Fibroblast of lung (primary cell): ENCODE measurements at regions not wholly inside any gene's neighbourhood (a gene's known extent, or its start where the extent isn't known, plus 50 kb on each side); places are given as distances from the start of the nearest gene placed in this dataset.
"Not testable (repeated sequence)": the region's sequence is repeated elsewhere in the genome, so short reads cannot be mapped to it uniquely, and the experiment has no call there.

ENCODE experiments used
- DNase-seq, 2 donors: peaks; one replicate each; pipeline versions ENCODE4 v3.0.0 to v3.0.0-alpha.2; 2010; ENCODE audit warnings: low read depth in 2 of 2
- H2AFZ ChIP-seq: 2 replicates; pipeline ENCODE4 v1.5.1; 2012; ENCODE audit warnings: low read length, control low read depth, inconsistent platforms
- H3K27ac ChIP-seq: 2 replicates; pipeline ENCODE4 v1.5.1; 2011; ENCODE audit warnings: low read length, control low read depth; ENCODE audit not compliant: insufficient read depth
- H3K27me3 ChIP-seq: 2 replicates; pipeline ENCODE4 v1.5.1; 2011; ENCODE audit warnings: mild to moderate bottlenecking, low read length; ENCODE audit not compliant: control insufficient read depth, insufficient read depth
- H3K36me3 ChIP-seq: 2 replicates; pipeline ENCODE4 v1.5.1; 2011; ENCODE audit warnings: low read length; ENCODE audit not compliant: control insufficient read depth, insufficient read depth
- H3K4me1 ChIP-seq: 2 replicates; pipeline ENCODE4 v1.5.1; 2011; ENCODE audit warnings: low read length; ENCODE audit not compliant: control insufficient read depth, insufficient read depth; ENCODE audit errors: extremely low read depth
- H3K4me2 ChIP-seq: 2 replicates; pipeline ENCODE4 v1.5.1; 2011; ENCODE audit warnings: low read length, control low read depth; ENCODE audit not compliant: insufficient read depth; ENCODE audit errors: extremely low read depth
- H3K4me3 ChIP-seq, 4 experiments: fragments of 200-600 bp in 1 of 4; sonication (generic) in 1 of 4; replicated peaks in 1 of 4; 2 replicates each; pipeline ENCODE4 v1.5.1; 2011 to 2016; ENCODE audit warnings: low read length in 4 of 4, low read depth in 3 of 4, mild to moderate bottlenecking in 3 of 4, control low read depth in 2 of 4, inconsistent platforms in 1 of 4, mixed read lengths in 1 of 4; ENCODE audit not compliant: insufficient read depth in 1 of 4; ENCODE audit errors: control extremely low read depth in 1 of 4
- H3K79me2 ChIP-seq: 2 replicates; pipeline ENCODE4 v1.5.1; 2012; ENCODE audit warnings: mild to moderate bottlenecking, low read length, inconsistent platforms; ENCODE audit not compliant: control insufficient read depth, insufficient read depth
- H3K9ac ChIP-seq: 2 replicates; pipeline ENCODE4 v1.5.1; 2011; ENCODE audit warnings: mild to moderate bottlenecking, low read length, control low read depth; ENCODE audit not compliant: insufficient read depth
- H3K9me3 ChIP-seq: 2 replicates; pipeline ENCODE4 v1.5.1; 2012; ENCODE audit warnings: low read depth, low read length; ENCODE audit not compliant: control insufficient read depth, insufficient read depth
- H4K20me1 ChIP-seq: 2 replicates; pipeline ENCODE4 v1.5.1; 2011; ENCODE audit warnings: low read length; ENCODE audit not compliant: control insufficient read depth, insufficient read depth; ENCODE audit errors: extremely low read depth
- EZH2 ChIP-seq: IDR thresholded peaks from 2 replicates; pipeline ENCODE4 v1.5.1; 2012; ENCODE audit warnings: low read length, control low read depth, mild to moderate bottlenecking; ENCODE audit errors: missing control alignments
- TF ChIP-seq, protein P1 (sequence below), 2 donors: IDR thresholded peaks in 1 of 2; conservative IDR thresholded peaks in 1 of 2; 1 replicate in 1 of 2; 2 replicates in 1 of 2; pipeline ENCODE4 v1.5.1; 2011 to 2012; ENCODE audit warnings: low read length in 2 of 2, control low read depth in 1 of 2, inconsistent platforms in 1 of 2, low read depth in 1 of 2, mild to moderate bottlenecking in 1 of 2

DNA sequence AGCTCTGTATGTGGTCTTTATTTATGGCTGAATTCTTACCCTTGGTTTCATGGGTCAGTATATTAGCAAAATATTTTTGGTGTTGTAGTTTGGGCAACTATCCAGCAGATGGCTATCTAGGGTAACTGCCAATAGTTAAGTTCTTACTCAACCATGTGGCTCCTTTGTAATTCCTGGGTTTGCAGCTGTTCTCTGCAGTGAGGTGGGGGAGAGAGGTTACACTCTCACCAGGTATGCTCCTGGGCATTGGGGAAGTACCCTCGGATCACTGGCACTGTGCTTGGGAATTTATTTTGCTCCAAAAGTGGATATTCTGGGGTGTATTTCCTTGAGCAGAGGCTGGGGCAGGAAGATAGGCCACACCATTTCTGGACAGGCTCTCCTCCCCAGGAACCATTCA lies 436.7 kb upstream of the TMPRSS15 start:
- TF ChIP-seq, protein P1, sequence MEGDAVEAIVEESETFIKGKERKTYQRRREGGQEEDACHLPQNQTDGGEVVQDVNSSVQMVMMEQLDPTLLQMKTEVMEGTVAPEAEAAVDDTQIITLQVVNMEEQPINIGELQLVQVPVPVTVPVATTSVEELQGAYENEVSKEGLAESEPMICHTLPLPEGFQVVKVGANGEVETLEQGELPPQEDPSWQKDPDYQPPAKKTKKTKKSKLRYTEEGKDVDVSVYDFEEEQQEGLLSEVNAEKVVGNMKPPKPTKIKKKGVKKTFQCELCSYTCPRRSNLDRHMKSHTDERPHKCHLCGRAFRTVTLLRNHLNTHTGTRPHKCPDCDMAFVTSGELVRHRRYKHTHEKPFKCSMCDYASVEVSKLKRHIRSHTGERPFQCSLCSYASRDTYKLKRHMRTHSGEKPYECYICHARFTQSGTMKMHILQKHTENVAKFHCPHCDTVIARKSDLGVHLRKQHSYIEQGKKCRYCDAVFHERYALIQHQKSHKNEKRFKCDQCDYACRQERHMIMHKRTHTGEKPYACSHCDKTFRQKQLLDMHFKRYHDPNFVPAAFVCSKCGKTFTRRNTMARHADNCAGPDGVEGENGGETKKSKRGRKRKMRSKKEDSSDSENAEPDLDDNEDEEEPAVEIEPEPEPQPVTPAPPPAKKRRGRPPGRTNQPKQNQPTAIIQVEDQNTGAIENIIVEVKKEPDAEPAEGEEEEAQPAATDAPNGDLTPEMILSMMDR (conservative IDR thresholded peaks at IDR 0.05 in 1 of 2, IDR thresholded peaks at IDR 0.05 in 1 of 2; ENCODE audit: low read depth in 1 of 2, low read length in 2 of 2): peak in 1 of 2 donors; percentile 2
- TF ChIP-seq EZH2: no peak
- no peak overlapping the region for H2AFZ ChIP-seq
- H3K36me3 ChIP-seq: no peaks in the 10 kb centered on the region
- no peak overlapping the region for H3K9ac ChIP-seq
- no peaks in the 10 kb centered on the region for H3K9me3 ChIP-seq
- no peak overlapping the region for H3K4me3 ChIP-seq
- H3K79me2 ChIP-seq: no peaks in the 10 kb centered on the region
- H3K4me1 ChIP-seq: no peaks in the 10 kb centered on the region
- no peak overlapping the region for H3K4me2 ChIP-seq
- no peak overlapping the region for H3K27ac ChIP-seq
- DNase-seq: peak in 1 of 2 donors; percentile 0
- H3K27me3 ChIP-seq: no peaks in the 10 kb centered on the region
- H4K20me1 ChIP-seq: no peaks in the 10 kb centered on the region

DNA sequence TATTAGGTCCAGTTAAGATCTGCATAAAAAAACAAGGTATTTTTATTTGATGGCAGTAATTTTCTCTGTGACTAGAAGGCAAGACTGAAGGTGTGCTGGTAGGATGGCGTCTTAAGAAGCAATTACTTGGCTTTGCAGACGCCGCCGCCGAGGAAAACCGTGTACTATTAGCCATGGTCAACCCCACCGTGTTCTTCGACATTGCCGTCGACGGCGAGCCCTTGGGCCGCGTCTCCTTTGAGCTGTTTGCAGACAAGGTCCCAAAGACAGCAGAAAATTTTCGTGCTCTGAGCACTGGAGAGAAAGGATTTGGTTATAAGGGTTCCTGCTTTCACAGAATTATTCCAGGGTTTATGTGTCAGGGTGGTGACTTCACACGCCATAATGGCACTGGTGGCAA lies 454.0 kb upstream of the TMPRSS15 start:
- not testable (repeated sequence) for H3K9me3 ChIP-seq, H2AFZ ChIP-seq, H4K20me1 ChIP-seq, H3K79me2 ChIP-seq, H3K4me2 ChIP-seq, H3K36me3 ChIP-seq, H3K27ac ChIP-seq, H3K4me3 ChIP-seq, H3K9ac ChIP-seq, DNase-seq, H3K27me3 ChIP-seq, H3K4me1 ChIP-seq

DNA sequence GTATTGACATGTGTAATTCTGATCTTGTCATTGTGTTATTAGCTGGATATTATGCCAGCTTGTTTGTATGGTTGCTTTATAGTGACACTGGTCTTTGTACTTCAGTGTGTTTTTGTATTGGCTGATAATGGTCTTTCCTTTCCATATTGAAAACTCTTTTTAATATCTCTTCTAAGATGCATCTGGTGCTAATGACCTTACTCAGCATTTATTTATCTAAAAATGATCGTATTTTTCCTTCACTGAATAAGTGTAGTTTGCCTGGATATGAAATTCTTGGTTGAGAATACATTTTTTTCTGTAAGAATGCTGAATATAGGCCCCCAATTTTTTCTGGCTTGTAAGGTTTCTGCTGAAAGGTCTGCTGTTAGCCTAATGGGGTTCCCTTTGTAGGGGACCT lies 465.5 kb upstream of the TMPRSS15 start:
- H3K9ac ChIP-seq: no peak overlapping the region
- H3K27me3 ChIP-seq: no peaks in the 10 kb centered on the region
- no peaks in the 10 kb centered on the region for H3K9me3 ChIP-seq
- DNase-seq: no peak
- H3K4me2 ChIP-seq: no peak overlapping the region
- H3K27ac ChIP-seq: no peak overlapping the region
- TF ChIP-seq, protein P1 (conservative IDR thresholded peaks at IDR 0.05 in 1 of 2, IDR thresholded peaks at IDR 0.05 in 1 of 2; ENCODE audit: low read depth in 1 of 2, low read length in 2 of 2): no peak
- H3K79me2 ChIP-seq: no peaks in the 10 kb centered on the region
- no peak overlapping the region for H3K4me3 ChIP-seq
- H3K36me3 ChIP-seq: no peaks in the 10 kb centered on the region
- H3K4me1 ChIP-seq: no peaks in the 10 kb centered on the region
- no peak overlapping the region for H2AFZ ChIP-seq
- no peaks in the 10 kb centered on the region for H4K20me1 ChIP-seq

DNA sequence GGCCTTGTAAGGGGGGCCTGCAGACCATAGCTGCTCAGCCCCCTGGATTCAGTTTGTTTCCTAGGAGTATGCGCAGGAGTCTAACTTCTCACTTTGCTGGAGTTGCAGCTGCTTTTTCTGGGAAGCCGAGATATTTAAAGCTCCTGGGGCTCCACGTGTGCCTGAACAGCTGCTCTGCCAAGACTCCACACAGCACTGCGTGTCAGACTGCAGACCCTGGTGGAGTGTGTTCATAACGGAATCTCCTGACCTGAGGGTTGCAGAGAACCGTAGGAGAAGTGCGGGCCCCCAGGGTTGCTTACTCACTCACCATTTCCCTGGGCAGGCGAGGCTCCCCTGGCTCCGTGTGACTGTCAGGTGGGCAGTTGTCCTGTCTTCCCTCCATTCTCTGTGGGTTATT lies 474.3 kb upstream of the TMPRSS15 start:
- no peak for DNase-seq
- Histone ChIP-seq H3K36me3 (no peaks in the 10 kb centered on the region), H3K9ac (no peak overlapping the region), H4K20me1 (no peaks in the 10 kb centered on the region), H3K27ac (no peak overlapping the region), H3K27me3 (no peaks in the 10 kb centered on the region), H3K79me2 (no peaks in the 10 kb centered on the region), H3K4me2 (no peak overlapping the region), H3K4me1 (no peaks in the 10 kb centered on the region), H2AFZ (no peak overlapping the region), H3K4me3 (no peak overlapping the region), H3K9me3 (no peaks in the 10 kb centered on the region)
- TF ChIP-seq EZH2: no peak
- TF ChIP-seq, protein P1 (conservative IDR thresholded peaks at IDR 0.05 in 1 of 2, IDR thresholded peaks at IDR 0.05 in 1 of 2; ENCODE audit: low read depth in 1 of 2, low read length in 2 of 2): no peak
